ENCODE measurements at regions not wholly inside any gene's neighbourhood (a gene's known extent, or its start where the extent isn't known, plus 50 kb on each side); places are given as distances from the start of the nearest gene placed in this dataset.

DNA sequence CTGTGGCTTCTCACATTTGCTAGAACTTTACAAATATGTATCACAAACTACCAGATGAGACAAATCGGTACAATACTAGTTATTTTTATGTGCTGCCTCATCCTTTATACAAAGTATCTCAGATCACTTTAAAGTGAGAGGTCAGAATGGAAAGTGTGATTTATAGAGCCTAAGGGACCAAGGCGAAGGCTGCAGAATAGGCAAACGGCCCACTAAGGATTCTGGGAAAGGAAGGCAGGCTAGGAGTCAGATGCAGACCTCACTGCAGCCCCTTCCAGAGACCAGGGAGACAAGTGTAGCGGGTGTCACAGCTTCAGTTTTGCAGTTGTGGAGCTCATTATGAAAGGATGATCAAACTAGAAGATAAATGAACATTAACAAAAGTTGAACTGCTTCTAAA, 190.6 kb downstream of the HIBADH start:
- no peaks in the 10 kb centered on the region for H3K4me1 ChIP-seq (ENCODE audit: insufficient read depth, low read length)
- no peaks in the 10 kb centered on the region for H3K9me3 ChIP-seq (ENCODE audit: insufficient read depth, low read depth, low read length)
- H3K9ac ChIP-seq (ENCODE audit: low read depth, low read length), result no peak overlapping the region
- H3K27ac ChIP-seq (ENCODE audit: low read length), result no peak overlapping the region
- H3K27me3 ChIP-seq (ENCODE audit: insufficient read depth, low read length), result no peaks in the 10 kb centered on the region
- H3K4me3 ChIP-seq (ENCODE audit: low read length), result no peak overlapping the region
- H3K36me3 ChIP-seq (ENCODE audit: insufficient read depth, low read depth, low read length), result no peaks in the 10 kb centered on the region

All from iPS-20b (cell line).